ENCODE measurements at regions not wholly inside any gene's neighbourhood (a gene's known extent, or its start where the extent isn't known, plus 50 kb on each side); places are given as distances from the start of the nearest gene placed in this dataset.

DNA sequence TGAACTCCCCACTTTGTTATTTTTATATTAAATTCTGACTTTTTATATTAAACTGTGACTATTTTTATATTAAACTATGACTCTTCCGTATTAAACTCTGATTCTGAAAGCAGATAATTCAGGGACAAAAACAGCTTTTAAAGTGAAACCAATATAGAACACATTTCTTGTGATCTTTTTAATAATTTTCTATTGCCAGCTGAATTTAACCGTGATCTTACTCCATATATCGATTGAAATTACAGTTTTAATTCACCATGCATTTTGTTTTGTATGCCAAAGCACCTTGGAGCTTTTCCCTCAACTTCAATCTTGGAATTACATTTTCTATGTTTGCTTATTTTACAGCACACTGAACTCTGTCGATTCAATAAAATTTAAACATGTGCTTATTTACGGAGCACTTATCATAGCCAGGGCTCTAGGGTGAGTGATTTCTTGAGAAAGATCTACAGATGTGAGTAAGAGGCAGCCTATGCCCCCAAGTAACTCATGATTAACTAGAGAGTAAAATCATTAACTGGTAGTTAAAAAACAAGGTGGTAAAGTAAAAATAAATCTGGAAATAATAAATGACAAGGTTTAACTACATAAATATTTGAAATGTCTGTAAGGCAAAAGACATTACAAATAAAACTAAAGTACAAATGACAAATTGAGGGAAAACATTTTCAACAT, 72.9 kb upstream of the ALDH1B1 start:
- no peaks in the 10 kb centered on the region for H3K23me2 ChIP-seq (ENCODE audit: insufficient read length, low read depth, low read length, poor library complexity, severe bottlenecking)
- no peak overlapping the region for H3T11ph ChIP-seq (ENCODE audit: low read length)
- H3K9me3 ChIP-seq (ENCODE audit: control insufficient read depth, low read depth, low read length), result no peaks in the 10 kb centered on the region
- no peaks in the 10 kb centered on the region for H3K79me2 ChIP-seq (ENCODE audit: insufficient read depth, low read length)
- no peak overlapping the region for H3K27ac ChIP-seq (ENCODE audit: insufficient read length, low read depth, low read length)
- peaks cover 8 to 11% of the 10 kb centered on the region in 2 experiments for H3K9me3 Mint-ChIP-seq
- no peak overlapping the region for H3K18ac ChIP-seq (ENCODE audit: insufficient read length, low read depth, low read length)
- H2AK5ac ChIP-seq (ENCODE audit: insufficient read length, low read length), result no peak overlapping the region
- no peaks in the 10 kb centered on the region for H4K20me1 ChIP-seq (ENCODE audit: control insufficient read depth, insufficient read depth, insufficient read length)
- H3K27me3 ChIP-seq (ENCODE audit: insufficient read depth, low read length), result no peaks in the 10 kb centered on the region
- peaks cover 32% of the 10 kb centered on the region for H3K27me3 Mint-ChIP-seq (ENCODE audit: low read depth)
- no peak overlapping the region for H2BK120ac ChIP-seq (ENCODE audit: low read depth, low read length, poor library complexity, severe bottlenecking)
- no peak overlapping the region for H4K5ac ChIP-seq (ENCODE audit: insufficient read length, low read depth, low read length)
- H3K23ac ChIP-seq (ENCODE audit: insufficient read length, low read depth, low read length), result no peak overlapping the region
- H3K4me3 Mint-ChIP-seq, result no peak overlapping the region
- no peak overlapping the region for H2AFZ ChIP-seq (ENCODE audit: low read length)
- no peak overlapping the region for H3K27ac Mint-ChIP-seq
- no peak overlapping the region for H2BK15ac ChIP-seq (ENCODE audit: low read depth, low read length)
- DNase-seq, result no peak
- no peak overlapping the region for H4K91ac ChIP-seq (ENCODE audit: insufficient read length, low read depth, low read length)
- H2BK12ac ChIP-seq (ENCODE audit: insufficient read length, low read depth, low read length), result no peak overlapping the region
- TF ChIP-seq CTCF (conservative IDR thresholded peaks at IDR 0.05), result no peak
- H3K4me2 ChIP-seq (ENCODE audit: insufficient read depth, insufficient read length, low read length), result no peak overlapping the region
- H4K8ac ChIP-seq (replicated peaks; ENCODE audit: insufficient read length, low read depth, low read length), result no peak overlapping the region
- no peak overlapping the region for H2BK20ac ChIP-seq (ENCODE audit: low read depth, low read length, poor library complexity, severe bottlenecking)
- no peaks in the 10 kb centered on the region for H3K79me1 ChIP-seq (ENCODE audit: insufficient read depth, low read depth, low read length, poor library complexity, severe bottlenecking)
- WGBS (ENCODE audit: extremely low coverage, insufficient read length, low lambda C conversion rate), result no CpG with 5 or more reads among the region's 5 CpGs
- no peak overlapping the region for H3K9ac ChIP-seq (ENCODE audit: extremely low read depth, insufficient read length, low read length)
- H3K36me3 Mint-ChIP-seq (ENCODE audit: insufficient read depth in 1 of 3, low read depth in 3 of 3), result peaks cover 3 to 6% (median 5%) of the 10 kb centered on the region in 3 experiments; a peak in 3 of 7 replicates
- H3K4me1 ChIP-seq (ENCODE audit: insufficient read depth, low read length), result no peaks in the 10 kb centered on the region
- H2BK5ac ChIP-seq (ENCODE audit: insufficient read length, low read length), result no peak overlapping the region
- H3K56ac ChIP-seq (ENCODE audit: insufficient read length, low read depth, low read length), result no peak overlapping the region
- no peaks in the 10 kb centered on the region for H3K4me1 Mint-ChIP-seq
- H3K4ac ChIP-seq (ENCODE audit: low read depth, low read length), result no peak overlapping the region
- H3K14ac ChIP-seq (ENCODE audit: insufficient read depth, low read length), result no peak overlapping the region

Data from H9 (cell line).